T1000 (cell line): ENCODE measurements at regions not wholly inside any gene's neighbourhood (a gene's known extent, or its start where the extent isn't known, plus 50 kb on each side); places are given as distances from the start of the nearest gene placed in this dataset.
"Not testable (repeated sequence)": the region's sequence is repeated elsewhere in the genome, so short reads cannot be mapped to it uniquely, and the experiment has no call there.

Experiments used
- DNase-seq: peaks from one replicate; lab custom pipeline; 2025; ENCODE audit warnings: mixed read lengths; lab: John Stamatoyannopoulos, UW

DNA sequence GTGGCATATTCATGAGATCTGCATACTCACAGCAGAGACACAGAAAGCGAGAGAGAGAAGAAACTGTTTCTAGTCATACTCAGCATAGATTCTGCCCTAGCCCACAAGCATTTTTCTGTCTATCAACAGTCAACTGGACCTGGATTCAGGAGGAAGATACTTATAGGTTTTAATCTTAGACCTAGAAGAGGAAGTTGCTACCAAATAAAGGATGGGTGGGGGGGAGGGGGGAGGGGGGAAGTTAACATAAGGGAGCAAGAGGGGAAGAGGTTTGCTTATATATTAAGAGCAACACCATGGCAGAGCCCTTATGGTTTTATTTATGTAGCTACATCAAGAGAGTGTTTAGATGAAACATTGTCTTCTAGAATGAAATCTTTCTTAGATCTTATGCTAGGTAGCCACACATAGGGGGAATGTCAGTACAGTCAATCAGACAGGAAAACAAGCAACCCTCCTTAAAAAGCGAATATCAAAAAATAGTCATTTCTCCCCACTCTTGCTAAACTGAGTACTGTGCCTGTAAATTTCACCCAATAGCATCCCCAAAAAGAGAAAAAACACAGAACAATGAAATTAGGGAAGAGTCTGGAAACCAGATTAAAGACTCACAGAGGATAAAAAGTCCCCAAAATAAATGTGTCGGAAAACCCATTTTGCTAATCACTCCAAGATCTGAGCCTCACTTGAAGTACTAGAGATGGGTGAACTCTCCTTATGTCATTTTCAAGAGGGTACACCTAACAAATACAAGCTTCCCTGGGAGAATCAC is 192.7 kb upstream of the NR4A3 start:
- no peak for DNase-seq

DNA sequence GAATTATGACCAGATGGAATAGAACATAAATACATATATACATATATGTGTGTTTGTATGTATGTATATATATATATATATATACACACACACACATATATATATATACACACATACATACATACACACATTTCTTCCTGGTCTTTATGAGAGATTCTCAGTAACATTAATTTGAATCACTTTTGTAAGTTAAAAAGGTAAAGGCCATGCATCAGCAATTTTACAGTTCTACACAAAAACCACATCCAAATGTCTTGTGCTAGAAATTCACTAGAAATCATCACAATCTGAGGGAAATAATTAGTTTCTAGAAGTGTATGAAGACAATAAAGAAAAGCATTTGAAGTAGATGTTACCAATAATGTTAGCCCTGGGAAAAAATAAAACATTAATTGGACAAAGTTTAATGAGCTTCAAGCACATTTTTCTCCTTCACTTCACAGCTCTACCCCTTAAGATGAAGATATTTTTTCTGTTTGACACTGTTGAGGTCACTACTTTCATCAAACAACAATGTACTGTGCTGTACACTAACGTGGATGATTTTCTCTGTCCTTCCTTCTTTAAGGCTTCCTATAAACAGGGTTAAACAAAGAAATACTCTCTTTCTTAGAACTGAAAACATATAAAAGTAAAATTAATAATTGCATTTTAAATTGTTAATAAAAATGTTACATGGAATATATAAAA is 189.2 kb upstream of the NR4A3 start:
- no peak for DNase-seq

- no peak for DNase-seq
Measured at GRCh38 chr9:99633265-99633664, 188.4 kb upstream of the NR4A3 start.

DNA sequence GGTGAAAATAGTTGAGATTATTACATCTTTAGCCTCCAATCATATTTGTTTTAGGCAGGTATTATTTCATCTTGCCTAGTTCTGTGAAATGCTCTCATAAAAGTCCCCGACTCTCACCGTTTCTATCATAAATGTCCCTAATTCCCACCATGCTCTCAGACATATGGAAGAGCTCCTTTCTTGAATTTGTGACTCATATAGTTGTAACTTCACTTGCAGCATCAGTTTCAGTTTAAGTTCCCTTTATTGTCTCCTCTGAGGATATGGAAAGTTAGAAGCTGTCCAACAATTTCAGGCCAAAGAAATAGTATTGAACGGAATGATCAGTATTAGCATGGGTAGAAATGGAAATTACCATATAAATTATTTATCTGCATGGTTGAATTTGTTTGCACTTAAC is 187.5 kb upstream of the NR4A3 start:
- no peak for DNase-seq

DNA sequence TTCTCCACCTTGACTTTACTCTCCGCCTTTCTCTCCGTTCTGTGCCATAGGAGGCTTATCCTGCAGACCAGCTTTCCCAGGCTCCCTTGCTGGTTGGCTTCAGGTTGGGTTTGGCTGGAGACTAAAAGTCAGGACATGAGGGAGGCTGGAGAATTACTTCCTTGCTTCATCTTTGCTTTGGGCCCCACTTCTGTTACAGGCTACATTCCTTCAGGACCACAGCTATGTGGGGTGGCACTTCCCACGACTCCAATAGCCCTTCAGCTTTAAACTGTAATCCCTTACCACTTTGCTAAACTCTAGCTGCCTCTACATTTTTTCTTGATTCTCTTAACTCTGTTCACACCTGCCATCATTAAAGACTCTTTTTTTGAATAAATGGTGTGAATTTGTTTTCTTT is 186.7 kb upstream of the NR4A3 start:
- DNase-seq, result no peak

DNA sequence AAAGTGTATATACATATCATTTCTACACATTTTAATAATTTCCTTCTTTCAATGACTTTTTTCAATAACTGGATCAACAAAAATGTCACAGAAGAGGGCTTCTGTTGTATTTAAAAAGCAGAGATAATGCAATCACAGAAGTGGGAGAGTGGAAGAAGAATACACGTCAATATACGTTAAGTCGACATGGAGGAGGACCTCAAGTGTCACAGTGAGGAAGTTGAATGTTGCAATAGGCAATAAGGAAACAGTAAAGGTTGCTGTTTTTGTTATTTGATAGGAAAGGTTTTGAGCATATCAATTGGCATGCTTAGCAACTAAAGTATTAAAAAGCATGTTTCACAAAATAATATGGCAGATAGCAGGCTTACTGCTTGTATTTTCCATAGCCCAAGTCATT is 184.0 kb upstream of the NR4A3 start:
- no peak for DNase-seq

GRCh38 chr9:99638971-99639370 is 182.7 kb upstream of the NR4A3 start:
- no peak for DNase-seq

- DNase-seq, result no peak
Measured at GRCh38 chr9:99647604-99648003, 174.1 kb upstream of the NR4A3 start.

GRCh38 chr9:99650187-99650874 is 171.4 kb upstream of the NR4A3 start:
- DNase-seq, result no peak

DNA sequence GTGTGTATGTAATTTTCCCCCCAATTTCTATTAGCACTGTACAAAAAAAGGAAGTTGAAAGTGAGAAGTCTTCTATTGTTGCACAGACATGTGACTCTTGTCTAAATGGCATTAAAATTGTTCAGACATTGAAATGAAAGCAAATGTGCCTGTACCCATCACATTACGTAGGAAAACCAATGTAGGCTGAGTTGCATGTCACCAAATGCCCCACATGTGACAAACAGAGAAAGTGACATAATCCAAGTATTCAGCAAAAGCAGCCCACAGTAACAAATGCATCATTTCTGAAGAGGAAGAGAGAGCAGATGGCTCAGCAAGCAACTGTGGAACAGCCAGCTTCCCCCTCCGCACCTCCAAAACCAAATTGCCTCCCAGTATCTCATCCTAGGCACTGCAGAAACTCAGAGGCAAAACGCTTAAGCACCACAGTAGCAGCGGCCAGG is 161.5 kb upstream of the NR4A3 start:
- no peak for DNase-seq

DNA sequence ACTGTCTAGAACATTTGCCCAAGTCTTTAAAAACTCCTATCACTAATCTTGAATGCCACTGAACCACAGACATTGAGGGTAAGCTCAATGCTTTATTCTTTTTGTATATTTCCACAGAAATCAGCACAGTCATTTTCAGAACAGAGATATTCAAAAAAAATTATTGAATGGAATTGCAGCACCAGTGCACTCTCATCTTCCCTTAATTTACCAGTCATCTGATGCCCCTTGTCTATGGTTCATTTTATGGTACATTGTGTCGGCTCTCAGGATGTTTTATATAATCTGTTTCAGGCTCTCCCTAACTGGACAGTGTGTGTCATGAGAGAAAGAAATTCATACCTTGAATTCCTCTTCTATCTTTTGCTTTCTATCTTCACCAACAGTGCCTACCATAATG is 158.4 kb upstream of the NR4A3 start:
- no peak for DNase-seq

DNA sequence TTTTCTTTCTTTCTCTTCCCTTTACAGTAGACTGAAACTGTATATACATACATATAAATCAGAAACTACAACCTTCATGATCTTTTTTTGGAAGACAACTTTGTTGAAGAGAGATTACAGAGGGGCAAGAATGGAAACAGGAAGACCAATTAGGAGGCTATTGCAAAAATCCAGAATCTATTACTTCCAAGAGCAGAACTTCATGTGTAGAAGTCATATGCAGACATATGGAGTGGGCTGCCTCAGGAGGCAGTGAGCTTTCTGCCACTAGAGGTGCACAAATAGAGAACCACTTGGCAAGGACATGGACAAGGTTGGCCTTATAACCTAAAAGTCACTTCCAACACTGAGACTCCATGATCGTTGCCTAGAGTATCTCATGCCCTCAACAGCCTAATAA is 157.8 kb upstream of the NR4A3 start:
- DNase-seq, result no peak

DNA sequence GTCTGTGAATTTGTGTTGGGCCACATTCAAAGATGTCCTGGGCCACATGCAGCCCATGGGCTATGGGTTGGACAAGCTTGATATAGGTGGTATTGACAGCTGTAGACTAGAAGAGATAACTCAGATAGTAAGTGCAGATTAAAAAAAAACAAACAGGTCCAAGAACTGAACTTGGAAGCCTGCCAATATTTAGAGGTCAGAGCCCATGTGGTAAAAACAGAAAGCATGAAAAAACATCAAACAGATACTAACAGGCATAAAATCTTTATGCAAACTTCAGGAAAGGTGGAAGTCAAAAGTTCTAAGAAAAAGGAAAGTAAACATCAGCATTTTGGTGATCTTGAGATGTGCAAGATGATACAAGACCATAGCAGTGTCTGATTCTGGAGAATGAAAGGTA is 155.1 kb upstream of the NR4A3 start:
- DNase-seq, result no peak

- not testable (repeated sequence) for DNase-seq
Measured at GRCh38 chr9:99670886-99671285, 150.8 kb upstream of the NR4A3 start.

DNA sequence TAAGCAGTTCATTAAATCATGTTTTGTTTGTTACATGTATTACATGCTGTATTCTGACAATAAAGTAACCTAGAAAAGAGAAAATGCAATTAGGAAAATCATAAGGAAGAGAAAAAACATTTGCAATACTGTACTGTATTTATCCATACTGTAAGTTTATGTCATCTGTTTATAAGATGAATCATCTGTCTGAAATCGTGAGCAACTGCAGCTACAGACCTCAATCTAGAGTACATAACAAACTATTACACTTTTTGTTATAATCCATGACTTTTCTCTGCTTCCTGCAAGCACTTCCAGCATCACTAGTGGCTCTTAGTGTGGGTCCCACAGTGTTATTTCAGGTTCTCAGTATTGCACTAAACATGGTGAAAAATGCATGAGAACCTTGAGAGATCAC is 144.4 kb upstream of the NR4A3 start:
- no peak for DNase-seq

DNA sequence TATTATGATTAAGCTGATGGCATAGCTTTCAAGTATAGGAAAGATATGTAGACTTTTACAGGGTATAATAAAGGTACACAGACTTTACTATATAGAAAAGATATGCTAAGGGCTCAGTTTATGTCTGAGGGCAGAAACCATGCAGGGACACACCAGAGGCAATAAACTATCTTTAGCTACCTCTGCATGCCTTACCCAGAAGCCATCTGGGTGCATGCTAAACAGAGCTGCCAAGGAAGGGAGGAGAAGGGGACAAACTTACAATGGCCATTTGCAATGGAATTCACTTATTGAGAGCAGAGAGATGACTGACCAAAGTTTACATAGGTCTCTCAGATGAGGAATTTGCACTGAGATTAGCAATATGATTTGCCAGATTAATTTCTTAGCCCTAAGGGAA is 143.1 kb upstream of the NR4A3 start:
- DNase-seq, result no peak

DNA sequence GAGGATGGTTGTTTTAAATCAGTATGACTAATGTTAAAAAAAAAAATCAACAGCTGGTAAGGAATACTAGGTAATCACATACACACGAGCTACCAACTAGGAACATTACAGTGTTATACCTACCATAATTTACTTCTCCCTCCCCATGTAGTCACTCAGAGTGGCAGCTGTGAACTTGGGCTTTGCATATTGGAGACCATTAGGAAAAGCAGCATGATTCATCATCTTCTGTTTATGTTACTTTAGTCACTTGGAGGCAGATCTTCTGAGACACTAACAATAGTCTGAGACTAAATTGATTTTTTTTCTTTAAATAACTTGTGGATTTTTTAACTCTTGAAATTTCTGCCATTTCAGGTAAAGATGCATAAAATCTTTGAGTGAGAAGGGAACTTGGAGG is 141.5 kb upstream of the NR4A3 start:
- no peak for DNase-seq

- DNase-seq, result no peak
Measured at GRCh38 chr9:99681113-99681512, 140.6 kb upstream of the NR4A3 start.

DNA sequence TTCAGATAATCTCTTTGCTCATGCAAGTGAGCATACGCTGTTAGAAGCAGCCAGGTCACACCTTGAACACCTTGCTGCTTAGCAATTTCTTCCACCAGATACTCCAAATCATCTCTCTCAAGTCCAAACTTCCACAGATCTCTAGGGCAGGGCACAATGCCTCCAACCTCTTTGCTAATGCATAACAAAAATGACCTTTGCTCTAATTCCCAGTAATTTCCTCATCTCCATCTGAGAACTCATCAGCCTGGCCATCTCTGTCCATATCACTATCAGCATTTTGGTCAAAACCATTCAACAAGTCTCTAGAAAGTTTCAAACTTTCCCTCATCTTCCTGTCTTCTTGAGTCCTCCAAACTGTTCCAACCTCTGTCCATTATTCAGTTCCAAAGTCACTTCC is 139.3 kb upstream of the NR4A3 start:
- DNase-seq, result no peak

DNA sequence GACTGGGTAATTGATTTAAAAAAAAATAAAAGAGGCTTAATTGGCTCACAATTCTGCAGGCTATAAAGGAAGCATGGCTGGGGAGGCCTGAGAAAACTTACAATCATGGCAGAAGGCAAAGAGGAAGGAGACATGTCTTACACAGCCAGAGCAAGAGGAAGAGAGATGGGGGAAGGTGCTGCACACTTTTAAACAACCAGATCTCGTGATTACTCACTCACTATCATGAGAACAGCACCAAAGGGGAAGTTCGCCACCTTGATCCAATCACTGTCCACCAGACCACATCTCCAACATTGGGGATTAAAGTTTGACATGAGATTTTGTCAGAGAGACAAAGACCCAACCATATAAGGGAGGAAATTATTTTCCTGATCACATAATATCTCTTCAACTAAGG is 138.8 kb upstream of the NR4A3 start:
- no peak for DNase-seq

DNA sequence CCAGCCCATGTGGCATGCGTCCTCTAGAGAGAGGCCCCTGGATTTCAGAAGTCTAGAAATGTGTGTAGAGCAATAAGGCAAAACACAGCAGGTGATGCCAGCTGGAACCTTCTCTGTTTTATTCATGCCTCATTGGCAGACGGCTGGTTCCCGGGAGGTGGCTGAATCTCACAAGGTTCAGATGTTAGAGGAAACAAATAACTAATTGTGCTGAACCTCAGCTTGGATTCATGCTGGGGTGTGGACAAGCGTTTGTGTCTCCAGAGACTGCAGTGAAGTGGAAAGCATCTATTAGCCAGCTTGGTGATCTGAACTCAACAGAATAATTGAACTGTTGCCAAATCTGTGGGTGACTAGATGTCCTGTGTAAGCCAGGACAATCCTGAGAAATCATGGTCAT is 131.1 kb upstream of the NR4A3 start:
- no peak for DNase-seq

DNA sequence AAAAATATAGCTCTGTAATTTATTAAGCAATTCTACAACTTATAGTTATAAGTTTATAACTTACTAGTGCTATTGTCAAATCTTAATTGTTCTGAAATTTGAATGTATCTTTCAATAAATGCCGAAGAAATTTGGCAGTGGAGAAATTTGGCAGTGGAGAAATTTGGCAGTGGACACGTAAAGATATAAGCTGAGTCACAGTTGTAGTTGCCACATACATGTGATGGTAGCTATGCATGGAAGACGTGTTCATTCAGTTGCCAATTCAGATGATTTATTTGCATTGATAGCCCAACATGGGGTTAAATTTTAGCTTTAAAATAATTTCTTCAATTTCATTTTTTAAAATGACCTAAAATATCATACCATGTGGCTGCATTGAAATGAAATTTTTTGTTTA is 127.8 kb upstream of the NR4A3 start:
- no peak for DNase-seq

GRCh38 chr9:99694393-99694792 is 127.3 kb upstream of the NR4A3 start:
- DNase-seq, result no peak
